SK-N-MC (cell line): ENCODE measurements at regions not wholly inside any gene's neighbourhood (a gene's known extent, or its start where the extent isn't known, plus 50 kb on each side); places are given as distances from the start of the nearest gene placed in this dataset.

Experiments used
- DNase-seq: peaks from one replicate; pipeline ENCODE4 v3.0.0-alpha.2; 2011; ENCODE audit warnings: low read depth, low spot score
- H3K27ac ChIP-seq: fragments of 200-600 bp; sonication (generic); 2 replicates; pipeline ENCODE4 v1.5.1; 2016; ENCODE audit warnings: mixed run types
- H3K36me3 ChIP-seq: fragments of 200-600 bp; sonication (generic); 2 replicates; pipeline ENCODE4 v1.6.1; 2017; ENCODE audit warnings: antibody characterized with exemption, low read length, mixed read lengths; ENCODE audit not compliant: insufficient read depth
- H3K4me3 ChIP-seq: fragments of 200-600 bp; sonication (generic); 2 replicates; pipeline ENCODE4 v1.5.1; 2016
- H3K9ac ChIP-seq: fragments of 200-600 bp; sonication (generic); 2 replicates; pipeline ENCODE4 v1.8.0; 2017; ENCODE audit warnings: mixed run types, mixed read lengths; ENCODE audit not compliant: insufficient read length
- H3K9me3 ChIP-seq: fragments of 200-600 bp; sonication (generic); 2 replicates; pipeline ENCODE4 v1.6.1; 2017; ENCODE audit warnings: low read depth, mild to moderate bottlenecking, antibody characterized with exemption, low read length, moderate library complexity, mixed read lengths
- EZH2 ChIP-seq: fragments of 200-600 bp; sonication (generic); IDR thresholded peaks from one replicate; pipeline ENCODE4 v1.6.1; 2017; ENCODE audit warnings: antibody characterized with exemption
- FOXP2 ChIP-seq: optimal IDR thresholded peaks from 2 replicates; pipeline ENCODE3; 2011; ENCODE audit warnings: mild to moderate bottlenecking, moderate library complexity; ENCODE audit not compliant: insufficient read depth; ENCODE audit errors: extremely low read length, control extremely low read depth
- POLR2AphosphoS5 ChIP-seq: IDR thresholded peaks from 2 replicates; pipeline ENCODE4 v1.6.1; 2012; ENCODE audit warnings: mild to moderate bottlenecking, low read depth, low read length, borderline replicate concordance

DNA sequence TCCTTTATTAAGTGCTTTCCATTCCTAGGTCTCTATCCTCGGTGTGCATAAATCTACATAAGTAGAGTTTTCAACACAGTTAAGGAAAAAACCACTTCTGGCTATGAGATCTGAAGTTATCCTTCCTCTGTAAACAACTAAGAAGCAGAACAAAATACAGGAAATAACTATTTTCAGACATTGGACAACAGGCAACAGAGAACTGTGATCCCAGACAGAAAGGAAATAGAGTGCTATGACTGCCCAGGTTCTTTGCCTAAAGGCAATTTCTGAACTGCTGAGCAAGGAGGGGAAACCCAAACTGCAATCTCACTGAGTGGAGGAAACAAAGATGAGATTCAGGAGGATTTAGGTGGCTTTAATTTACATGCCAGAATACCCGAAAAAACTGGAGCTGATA lies 285.4 kb downstream of the SNX13 start:
- TF ChIP-seq POLR2AphosphoS5 (peak; percentile 56; the same call in 1 of the 2 replicates), EZH2 (no peak), FOXP2 (peak; percentile 86)
- Histone ChIP-seq H3K9me3 (no peaks in the 10 kb centered on the region), H3K9ac (no peak overlapping the region), H3K4me3 (peak overlapping the region; percentile 42), H3K27ac (peak overlapping the region; percentile 8; the same call in 1 of the 2 replicates), H3K36me3 (no peaks in the 10 kb centered on the region)
- peak; percentile 87 for DNase-seq

GRCh38 chr7:17659126-17659525 lies 281.2 kb downstream of the SNX13 start:
- Histone ChIP-seq H3K36me3 (no peaks in the 10 kb centered on the region), H3K9ac (no peak overlapping the region), H3K27ac (no peak overlapping the region), H3K9me3 (no peaks in the 10 kb centered on the region), H3K4me3 (no peak overlapping the region)
- no peak for DNase-seq
- TF ChIP-seq POLR2AphosphoS5: no peak
- TF ChIP-seq FOXP2: no peak
- no peak for TF ChIP-seq EZH2

- Histone ChIP-seq H3K9ac (no peak overlapping the region), H3K9me3 (no peaks in the 10 kb centered on the region), H3K27ac (no peak overlapping the region), H3K36me3 (no peaks in the 10 kb centered on the region), H3K4me3 (no peak overlapping the region)
- no peak for DNase-seq
- no peak for TF ChIP-seq POLR2AphosphoS5
- TF ChIP-seq FOXP2: no peak
- TF ChIP-seq EZH2: no peak
Measured at GRCh38 chr7:17660116-17660515, 280.2 kb downstream of the SNX13 start.

DNA sequence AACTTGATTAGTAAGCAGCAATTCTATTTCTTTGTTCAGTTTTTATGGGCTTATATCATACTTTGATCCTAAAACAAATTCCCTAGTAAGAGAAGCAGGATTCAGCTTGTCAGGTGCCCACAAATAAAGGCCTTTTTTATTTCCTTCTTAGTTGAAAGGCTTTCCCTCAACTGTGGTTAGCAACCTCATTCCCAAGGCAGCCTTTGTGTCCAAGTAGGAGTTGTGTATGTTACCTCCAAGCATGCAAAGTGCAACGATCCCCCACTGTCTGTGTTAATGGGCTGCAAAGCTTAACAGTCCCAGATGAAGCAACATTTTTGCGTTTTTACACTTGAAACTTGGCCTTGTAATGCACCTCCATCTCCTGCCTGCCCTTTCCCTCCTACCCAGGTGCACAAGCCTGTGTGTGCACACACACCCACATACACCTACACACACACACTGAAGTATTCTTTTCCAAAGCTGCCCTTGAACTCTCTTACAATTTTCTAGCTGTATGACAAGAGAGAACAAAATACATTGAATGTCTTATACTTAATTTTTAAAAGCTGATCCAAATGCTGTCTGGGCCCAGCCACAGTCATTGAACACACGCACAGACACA lies 278.2 kb downstream of the SNX13 start:
- Histone ChIP-seq H3K4me3 (no peak overlapping the region), H3K36me3 (no peaks in the 10 kb centered on the region), H3K9me3 (no peaks in the 10 kb centered on the region), H3K27ac (no peak overlapping the region), H3K9ac (no peak overlapping the region)
- no peak for DNase-seq
- TF ChIP-seq EZH2 (no peak), FOXP2 (no peak), POLR2AphosphoS5 (no peak)

DNA sequence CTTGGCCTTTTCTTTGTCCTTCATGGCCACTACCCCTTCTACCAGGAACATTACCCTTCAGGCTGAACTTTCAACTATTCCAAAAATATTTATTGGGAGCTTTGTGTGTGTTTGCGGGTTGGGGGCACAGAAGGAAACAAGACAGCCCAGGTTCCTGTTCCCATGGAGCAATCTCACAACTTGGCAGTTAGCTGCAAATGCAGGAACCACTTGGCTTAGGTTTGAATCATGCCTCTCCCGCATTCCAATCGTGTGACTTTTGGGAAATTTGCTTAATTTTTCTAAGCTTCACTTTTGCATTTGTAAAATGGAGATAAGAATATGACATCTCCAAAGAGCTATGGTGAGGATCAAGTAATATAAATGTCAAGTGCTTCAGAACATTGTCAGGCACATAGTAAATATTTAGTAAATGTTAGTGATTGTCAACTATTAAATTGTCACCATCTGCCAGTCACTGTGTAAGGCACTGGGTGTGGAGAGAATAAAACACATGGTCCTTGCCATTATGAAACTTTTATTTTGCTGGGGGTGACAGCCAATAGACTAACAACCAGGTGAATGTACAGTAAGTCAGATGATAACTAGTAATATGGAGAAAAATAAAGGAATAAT lies 277.1 kb downstream of the SNX13 start:
- Histone ChIP-seq H3K9me3 (no peaks in the 10 kb centered on the region), H3K27ac (no peak overlapping the region), H3K4me3 (no peak overlapping the region), H3K36me3 (no peaks in the 10 kb centered on the region), H3K9ac (no peak overlapping the region)
- no peak for DNase-seq
- no peak for TF ChIP-seq POLR2AphosphoS5

DNA sequence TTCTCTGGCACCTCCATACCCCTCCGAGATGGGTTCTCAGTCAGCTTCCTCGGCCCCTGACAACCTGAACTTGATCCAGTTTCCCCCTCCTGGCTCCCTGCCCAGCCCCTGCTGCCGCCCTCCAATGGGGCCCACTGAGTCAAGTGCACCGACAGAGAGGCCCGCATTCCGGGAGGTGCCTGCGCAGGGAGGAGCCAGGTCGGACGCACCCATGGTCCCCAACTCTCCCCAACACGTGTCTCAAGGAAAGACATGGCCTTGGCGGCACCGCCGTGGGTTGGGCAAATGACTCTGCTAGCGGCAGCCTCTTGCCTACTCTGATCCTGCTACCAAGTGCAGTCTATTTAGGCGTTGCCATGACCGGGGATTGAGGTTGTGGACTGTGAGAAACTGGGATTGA lies 275.3 kb downstream of the SNX13 start:
- Histone ChIP-seq H3K27ac (no peak overlapping the region), H3K9me3 (no peaks in the 10 kb centered on the region), H3K4me3 (no peak overlapping the region), H3K9ac (no peak overlapping the region), H3K36me3 (no peaks in the 10 kb centered on the region)
- DNase-seq: no peak
- no peak for TF ChIP-seq POLR2AphosphoS5
- no peak for TF ChIP-seq FOXP2
- TF ChIP-seq EZH2: no peak

GRCh38 chr7:17668122-17668521 lies 272.2 kb downstream of the SNX13 start:
- Histone ChIP-seq H3K9ac (no peak overlapping the region), H3K36me3 (no peaks in the 10 kb centered on the region), H3K9me3 (no peaks in the 10 kb centered on the region), H3K4me3 (no peak overlapping the region), H3K27ac (no peak overlapping the region)
- no peak for TF ChIP-seq FOXP2
- no peak for TF ChIP-seq POLR2AphosphoS5
- no peak for TF ChIP-seq EZH2
- DNase-seq: no peak

DNA sequence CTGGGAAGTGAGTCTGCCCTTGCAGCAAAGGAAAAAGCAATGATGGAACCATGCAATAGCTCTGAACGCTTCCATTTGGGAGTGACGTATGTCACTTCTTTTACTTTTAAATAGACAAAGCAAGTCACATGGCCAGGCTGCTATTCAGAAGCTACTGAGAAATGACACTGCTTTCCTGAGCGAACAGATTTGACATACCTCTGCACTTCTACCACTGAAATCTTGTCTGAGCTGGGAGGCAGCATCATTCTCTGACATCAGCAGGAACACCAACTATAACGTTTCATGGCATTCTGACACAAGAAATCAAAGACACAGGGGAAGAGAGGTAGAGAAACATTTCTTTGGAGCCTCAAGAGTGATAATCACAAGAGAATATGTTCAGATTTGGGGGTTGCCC lies 271.1 kb downstream of the SNX13 start:
- no peaks in the 10 kb centered on the region for H3K36me3 ChIP-seq
- no peak overlapping the region for H3K9ac ChIP-seq
- TF ChIP-seq POLR2AphosphoS5 (no peak), EZH2 (no peak), FOXP2 (no peak)
- H3K9me3 ChIP-seq: no peaks in the 10 kb centered on the region
- H3K27ac ChIP-seq: no peak overlapping the region
- DNase-seq: no peak
- H3K4me3 ChIP-seq: no peak overlapping the region

DNA sequence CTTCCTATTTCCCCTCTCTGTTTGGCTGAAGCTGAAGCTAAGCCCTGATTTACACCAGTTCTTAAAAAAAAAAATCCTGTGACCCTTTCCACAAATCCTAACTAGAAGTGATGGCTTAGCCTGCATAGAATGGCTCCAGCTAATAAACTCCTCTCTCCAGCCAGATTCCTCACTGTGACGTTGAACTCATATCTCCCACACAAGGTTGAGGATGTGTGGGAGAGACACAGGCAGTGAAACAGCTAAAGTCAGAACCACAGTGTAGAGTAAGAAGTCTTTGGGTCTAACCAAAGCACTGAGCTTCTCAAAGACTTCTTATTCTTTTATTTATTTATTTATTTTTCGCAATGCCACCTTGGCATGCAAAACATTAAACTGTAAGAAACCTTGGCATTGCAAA lies 268.3 kb downstream of the SNX13 start:
- DNase-seq: no peak
- H3K4me3 ChIP-seq: no peak overlapping the region
- no peaks in the 10 kb centered on the region for H3K36me3 ChIP-seq
- TF ChIP-seq POLR2AphosphoS5 (no peak), FOXP2 (no peak), EZH2 (no peak)
- H3K9me3 ChIP-seq: no peaks in the 10 kb centered on the region
- no peak overlapping the region for H3K27ac ChIP-seq
- H3K9ac ChIP-seq: no peak overlapping the region
